WTC11 (cell line): ENCODE measurements at regions not wholly inside any gene's neighbourhood (a gene's known extent, or its start where the extent isn't known, plus 50 kb on each side); places are given as distances from the start of the nearest gene placed in this dataset.

ENCODE experiments used
- ATAC-seq: fragments of 200-7000 bp; cut with Tn5 transposase; 2 replicates; pipeline ENCODE4 v1.10.0; 2021; ENCODE audit warnings: mild to moderate bottlenecking, moderate library complexity
- CTCF ChIA-PET: fragments of 300-600 bp; sonication (Branson Sonifier 250); formaldehyde crosslinking; loops from one replicate; lab custom pipeline; 2021; ENCODE audit warnings: antibody characterized with exemption; lab: Charles Lee
- POLR2A ChIA-PET: fragments of 350-600 bp; sonication (Branson Sonifier 250); formaldehyde crosslinking; loops from one replicate; lab custom pipeline; 2021; ENCODE audit warnings: antibody characterized with exemption; lab: Charles Lee
- DNase-seq: peaks from one replicate; pipeline ENCODE4 v3.0.0; 2021; ENCODE audit warnings: low spot score
- H3K27ac Mint-ChIP-seq: 2 replicates; pipeline ENCODE4 v1.8.0; 2021; ENCODE audit warnings: mixed read lengths
- H3K27me3 Mint-ChIP-seq: 2 replicates; pipeline ENCODE4 v1.8.0; 2021; ENCODE audit warnings: low read depth, mild to moderate bottlenecking, moderate library complexity, mixed read lengths
- H3K36me3 Mint-ChIP-seq: 2 replicates; pipeline ENCODE4 v1.8.0; 2021; ENCODE audit warnings: mixed read lengths
- H3K4me1 Mint-ChIP-seq: 2 replicates; pipeline ENCODE4 v1.8.0; 2022; ENCODE audit warnings: mixed read lengths
- H3K4me3 Mint-ChIP-seq: 2 replicates; pipeline ENCODE4 v1.8.0; 2021; ENCODE audit warnings: mild to moderate bottlenecking, moderate library complexity, mixed read lengths
- H3K9me3 Mint-ChIP-seq: 2 replicates; pipeline ENCODE4 v1.8.0; 2021; ENCODE audit warnings: mixed read lengths
- CREM ChIP-seq: sonication (generic); formaldehyde crosslinking; IDR thresholded peaks from 2 replicates; pipeline ENCODE4 v1.8.1; 2022; ENCODE audit warnings: mild to moderate bottlenecking, missing genetic modification reagents, moderate library complexity
- E2F4 ChIP-seq: sonication (generic); formaldehyde crosslinking; IDR thresholded peaks from 2 replicates; pipeline ENCODE4 v1.8.1; 2022; ENCODE audit warnings: low read depth, mild to moderate bottlenecking, moderate library complexity, missing genetic modification reagents, borderline replicate concordance
- E2F5 ChIP-seq: sonication (generic); formaldehyde crosslinking; IDR thresholded peaks from 2 replicates; pipeline ENCODE4 v1.8.1; 2022; ENCODE audit warnings: mild to moderate bottlenecking, moderate library complexity, missing genetic modification reagents
- FOXJ3 ChIP-seq: sonication (generic); formaldehyde crosslinking; IDR thresholded peaks from 2 replicates; pipeline ENCODE4 v1.9.0; 2021; ENCODE audit warnings: missing genetic modification reagents, mild to moderate bottlenecking, borderline replicate concordance
- GRHL2 ChIP-seq: fragments of 250-450 bp; sonication (Bioruptor Pico); IDR thresholded peaks from 2 replicates; pipeline ENCODE4 v1.8.0; 2022; ENCODE audit warnings: mild to moderate bottlenecking, moderate library complexity; ENCODE audit not compliant: insufficient replicate concordance, severe bottlenecking
- HMGA2 ChIP-seq: fragments of 250-450 bp; sonication (Bioruptor Pico); IDR thresholded peaks from 2 replicates; pipeline ENCODE4 v1.4.0; 2021; ENCODE audit warnings: mild to moderate bottlenecking, moderate library complexity
- IRF2 ChIP-seq: sonication (generic); formaldehyde crosslinking; IDR thresholded peaks from 2 replicates; pipeline ENCODE4 v1.8.0; 2022; ENCODE audit warnings: low read depth, missing genetic modification reagents, borderline replicate concordance
- JAZF1 ChIP-seq: fragments of 250-450 bp; sonication (Bioruptor Pico); IDR thresholded peaks from 2 replicates; pipeline ENCODE4 v1.9.0; 2021; ENCODE audit warnings: moderate library complexity, mild to moderate bottlenecking, inconsistent platforms
- KAT7 ChIP-seq: sonication (generic); formaldehyde crosslinking; IDR thresholded peaks from 2 replicates; pipeline ENCODE4 v1.8.1; 2023; ENCODE audit warnings: missing genetic modification reagents, mild to moderate bottlenecking, borderline replicate concordance
- MXD4 ChIP-seq: fragments of 250-450 bp; sonication (Bioruptor Pico); IDR thresholded peaks from 2 replicates; pipeline ENCODE4 v1.8.0; 2021; ENCODE audit warnings: mild to moderate bottlenecking, moderate library complexity, borderline replicate concordance
- NFYB ChIP-seq: sonication (generic); formaldehyde crosslinking; conservative IDR thresholded peaks from 2 replicates; pipeline ENCODE4 v1.8.0; 2022; ENCODE audit warnings: low read depth, missing genetic modification reagents
- NR2C2 ChIP-seq: sonication (generic); formaldehyde crosslinking; IDR thresholded peaks from 2 replicates; pipeline ENCODE4 v1.8.0; 2022; ENCODE audit warnings: mild to moderate bottlenecking, missing genetic modification reagents
- PRRX2 ChIP-seq: fragments of 250-450 bp; sonication (Bioruptor Pico); IDR thresholded peaks from 2 replicates; pipeline ENCODE4 v1.8.0; 2021; ENCODE audit warnings: mild to moderate bottlenecking
- TEAD4 ChIP-seq: sonication (generic); formaldehyde crosslinking; IDR thresholded peaks from 2 replicates; pipeline ENCODE4 v1.8.0; 2022; ENCODE audit warnings: mild to moderate bottlenecking, missing genetic modification reagents
- USF1 ChIP-seq: sonication (generic); formaldehyde crosslinking; IDR thresholded peaks from 2 replicates; pipeline ENCODE4 v1.8.0; 2022; ENCODE audit warnings: mild to moderate bottlenecking, missing genetic modification reagents
- ZNF232 ChIP-seq: sonication (generic); formaldehyde crosslinking; IDR thresholded peaks from 2 replicates; pipeline ENCODE4 v1.8.0; 2022; ENCODE audit warnings: mild to moderate bottlenecking, missing genetic modification reagents
- ZNF671 ChIP-seq: fragments of 250-450 bp; sonication (Bioruptor Pico); IDR thresholded peaks from 2 replicates; pipeline ENCODE4 v1.8.0; 2021; ENCODE audit warnings: mild to moderate bottlenecking
- TF ChIP-seq, protein P1 (sequence below): fragments of 200-600 bp; IDR thresholded peaks from 2 replicates; pipeline ENCODE4 v1.8.0; 2022; ENCODE audit warnings: antibody characterized with exemption
- TF ChIP-seq, protein P2 (sequence below): sonication (generic); formaldehyde crosslinking; IDR thresholded peaks from 2 replicates; pipeline ENCODE4 v1.8.0; 2022; ENCODE audit warnings: mild to moderate bottlenecking, missing genetic modification reagents

- H3K36me3 Mint-ChIP-seq: peaks cover 42% of the 10 kb centered on the region
- H3K9me3 Mint-ChIP-seq: peaks cover 51% of the 10 kb centered on the region
- POLR2A ChIA-PET: no interaction called here
- H3K27me3 Mint-ChIP-seq: peaks cover 7% of the 10 kb centered on the region
- TF ChIP-seq GRHL2 (CRISPR knock-in tag): no peak
- no peak for TF ChIP-seq JAZF1 (CRISPR knock-in tag)
- TF ChIP-seq ZNF232 (CRISPR knock-in tag): no peak
- TF ChIP-seq IRF2: no peak
- TF ChIP-seq TEAD4 (CRISPR knock-in tag): no peak
- no peak for TF ChIP-seq NR2C2
- no peak for TF ChIP-seq E2F5 (CRISPR knock-in tag)
- no peak for TF ChIP-seq E2F4 (CRISPR knock-in tag)
- no peak for TF ChIP-seq MXD4
- TF ChIP-seq ZNF671: no peak
- no peak for TF ChIP-seq KAT7 (CRISPR knock-in tag)
- no peak for TF ChIP-seq USF1
- TF ChIP-seq, all 79 proteins: peak for 0
- CTCF ChIA-PET: no interaction called here
- no peak overlapping the region for H3K27ac Mint-ChIP-seq
- no peak overlapping the region for H3K4me3 Mint-ChIP-seq
- no peaks in the 10 kb centered on the region for H3K4me1 Mint-ChIP-seq
- DNase-seq (no peak), ATAC-seq (no peak)
Measured at GRCh38 chr18:78523850-78524249, 455.8 kb upstream of the SALL3 start.

DNA sequence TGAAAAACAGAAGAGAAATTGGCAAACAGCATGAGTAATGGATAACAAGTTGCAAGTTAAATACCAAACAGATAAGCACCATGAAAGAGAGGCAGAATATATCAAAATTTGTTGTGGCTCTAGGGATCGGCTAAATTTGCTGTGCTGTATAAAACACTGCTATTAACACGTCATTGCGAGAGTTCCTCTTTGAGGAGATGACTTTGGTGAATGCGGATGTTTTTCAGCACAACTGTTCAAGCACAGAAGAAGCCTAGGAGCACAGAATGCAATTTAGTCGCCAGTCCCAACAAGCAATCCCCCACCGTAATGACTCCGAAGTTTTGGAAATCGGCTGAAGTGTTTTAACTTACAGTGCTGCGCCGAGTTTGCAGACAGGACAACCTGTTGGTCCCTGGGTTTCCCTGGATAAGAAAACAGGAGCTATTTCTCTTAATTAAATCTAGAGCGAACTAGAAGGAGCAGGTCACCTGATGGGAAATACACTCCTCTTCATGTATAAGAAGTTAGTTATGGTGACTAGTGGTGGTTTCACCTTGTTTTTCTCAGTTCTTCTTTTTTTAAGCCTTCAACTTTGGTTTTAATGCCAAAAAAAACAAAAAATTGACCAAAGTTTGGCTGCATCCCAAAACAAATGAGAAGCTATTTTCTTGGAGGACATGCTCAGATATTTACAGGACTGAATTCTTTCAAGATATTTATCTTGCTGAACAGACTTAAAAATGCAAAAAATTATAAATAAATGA, 454.1 kb upstream of the SALL3 start:
- ChIA-PET CTCF (no interaction called here), POLR2A (no interaction called here)
- no peaks in the 10 kb centered on the region for H3K4me1 Mint-ChIP-seq
- H3K9me3 Mint-ChIP-seq: peaks cover 50% of the 10 kb centered on the region
- peaks cover 33% of the 10 kb centered on the region for H3K36me3 Mint-ChIP-seq
- peaks cover 7% of the 10 kb centered on the region for H3K27me3 Mint-ChIP-seq
- DNase-seq: no peak
- TF ChIP-seq E2F4 (CRISPR knock-in tag) (no peak), PRRX2 (CRISPR knock-in tag) (no peak), FOXJ3 (CRISPR knock-in tag) (no peak), CREM (no peak), HMGA2 (CRISPR knock-in tag) (no peak), GRHL2 (CRISPR knock-in tag) (no peak), NFYB (no peak)
- TF ChIP-seq, protein P1, sequence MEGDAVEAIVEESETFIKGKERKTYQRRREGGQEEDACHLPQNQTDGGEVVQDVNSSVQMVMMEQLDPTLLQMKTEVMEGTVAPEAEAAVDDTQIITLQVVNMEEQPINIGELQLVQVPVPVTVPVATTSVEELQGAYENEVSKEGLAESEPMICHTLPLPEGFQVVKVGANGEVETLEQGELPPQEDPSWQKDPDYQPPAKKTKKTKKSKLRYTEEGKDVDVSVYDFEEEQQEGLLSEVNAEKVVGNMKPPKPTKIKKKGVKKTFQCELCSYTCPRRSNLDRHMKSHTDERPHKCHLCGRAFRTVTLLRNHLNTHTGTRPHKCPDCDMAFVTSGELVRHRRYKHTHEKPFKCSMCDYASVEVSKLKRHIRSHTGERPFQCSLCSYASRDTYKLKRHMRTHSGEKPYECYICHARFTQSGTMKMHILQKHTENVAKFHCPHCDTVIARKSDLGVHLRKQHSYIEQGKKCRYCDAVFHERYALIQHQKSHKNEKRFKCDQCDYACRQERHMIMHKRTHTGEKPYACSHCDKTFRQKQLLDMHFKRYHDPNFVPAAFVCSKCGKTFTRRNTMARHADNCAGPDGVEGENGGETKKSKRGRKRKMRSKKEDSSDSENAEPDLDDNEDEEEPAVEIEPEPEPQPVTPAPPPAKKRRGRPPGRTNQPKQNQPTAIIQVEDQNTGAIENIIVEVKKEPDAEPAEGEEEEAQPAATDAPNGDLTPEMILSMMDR: no peak
- TF ChIP-seq, protein P2, sequence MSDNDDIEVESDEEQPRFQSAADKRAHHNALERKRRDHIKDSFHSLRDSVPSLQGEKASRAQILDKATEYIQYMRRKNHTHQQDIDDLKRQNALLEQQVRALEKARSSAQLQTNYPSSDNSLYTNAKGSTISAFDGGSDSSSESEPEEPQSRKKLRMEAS (CRISPR knock-in tag): no peak
- H3K4me3 Mint-ChIP-seq: no peak overlapping the region
- no peak overlapping the region for H3K27ac Mint-ChIP-seq
- ATAC-seq: no peak
